GM23338 (cell line): ENCODE measurements at regions not wholly inside any gene's neighbourhood (a gene's known extent, or its start where the extent isn't known, plus 50 kb on each side); places are given as distances from the start of the nearest gene placed in this dataset.

Experiments
- ATAC-seq: fragments of 200-7000 bp; cut with Tn5 transposase; 3 replicates; pipeline ENCODE4 v1.9.1; 2020
- DNase-seq: peaks from one replicate; pipeline ENCODE4 v3.0.0-alpha.2; 2015; ENCODE audit warnings: low spot score
- H2AFZ ChIP-seq: fragments of 200-600 bp; sonication (generic); 2 replicates; pipeline ENCODE4 v1.8.0; 2016; ENCODE audit warnings: antibody characterized with exemption, mild to moderate bottlenecking, moderate library complexity
- H3F3A ChIP-seq: fragments of 200-600 bp; sonication (generic); replicated peaks from 2 replicates; pipeline ENCODE4 v1.8.0; 2017; ENCODE audit warnings: antibody characterized with exemption, mixed run types, low read depth
- H3K27ac ChIP-seq: fragments of 200-600 bp; sonication (generic); 2 replicates; pipeline ENCODE4 v1.6.1; 2016; ENCODE audit warnings: low read depth
- H3K27me3 ChIP-seq: fragments of 200-600 bp; sonication (generic); 2 replicates; pipeline ENCODE4 v1.8.0; 2016; ENCODE audit warnings: mild to moderate bottlenecking, mixed run types, moderate library complexity; ENCODE audit not compliant: insufficient read depth
- H3K36me3 ChIP-seq: fragments of 200-600 bp; sonication (generic); 2 replicates; pipeline ENCODE4 v1.8.0; 2016; ENCODE audit warnings: mild to moderate bottlenecking; ENCODE audit not compliant: insufficient read depth
- H3K4me1 ChIP-seq: fragments of 200-600 bp; sonication (generic); 2 replicates; pipeline ENCODE4 v1.8.0; 2016; ENCODE audit warnings: mild to moderate bottlenecking, moderate library complexity; ENCODE audit not compliant: insufficient read depth
- H3K4me2 ChIP-seq: fragments of 200-600 bp; sonication (generic); 2 replicates; pipeline ENCODE4 v1.7.1; 2017; ENCODE audit warnings: mixed run types
- H3K4me3 ChIP-seq: fragments of 200-600 bp; sonication (generic); 2 replicates; pipeline ENCODE4 v1.6.1; 2016; ENCODE audit warnings: mixed run types
- H3K79me2 ChIP-seq: fragments of 200-600 bp; sonication (generic); replicated peaks from 2 replicates; pipeline ENCODE4 v1.8.0; 2017; ENCODE audit warnings: mild to moderate bottlenecking; ENCODE audit not compliant: insufficient read depth
- H3K9me2 ChIP-seq: fragments of 200-600 bp; sonication (generic); 2 replicates; pipeline ENCODE4 v1.8.0; 2017; ENCODE audit not compliant: insufficient read depth
- H4K20me1 ChIP-seq: fragments of 200-600 bp; sonication (generic); replicated peaks from 2 replicates; pipeline ENCODE4 v1.8.0; 2017; ENCODE audit warnings: mild to moderate bottlenecking; ENCODE audit not compliant: insufficient read depth
- H3K27ac Mint-ChIP-seq: 2 replicates; pipeline ENCODE4 v1.8.0; 2020; ENCODE audit warnings: inconsistent platforms, mild to moderate bottlenecking, moderate library complexity, mixed read lengths
- H3K27me3 Mint-ChIP-seq: 3 replicates; pipeline ENCODE4 v1.8.0; 2022; ENCODE audit warnings: low read depth, mild to moderate bottlenecking, moderate library complexity, mixed read lengths, inconsistent platforms; ENCODE audit not compliant: insufficient read depth, poor library complexity
- H3K36me3 Mint-ChIP-seq: 3 replicates; pipeline ENCODE4 v1.8.0; 2021; ENCODE audit warnings: low read depth, mild to moderate bottlenecking, inconsistent platforms, moderate library complexity, mixed read lengths
- H3K4me1 Mint-ChIP-seq: 3 replicates; pipeline ENCODE4 v1.8.0; 2020; ENCODE audit warnings: mild to moderate bottlenecking, inconsistent platforms, mixed read lengths
- H3K4me3 Mint-ChIP-seq: 3 replicates; pipeline ENCODE4 v1.8.0; 2021; ENCODE audit warnings: moderate library complexity, mild to moderate bottlenecking, inconsistent platforms, mixed read lengths
- H3K9me3 Mint-ChIP-seq: 3 replicates; pipeline ENCODE4 v1.8.0; 2020; ENCODE audit warnings: moderate library complexity, mild to moderate bottlenecking, inconsistent platforms, mixed read lengths
- CREB1 ChIP-seq: fragments of 250-450 bp; sonication (Bioruptor Pico); IDR thresholded peaks from 2 replicates; pipeline ENCODE4 v1.5.0; 2020; ENCODE audit warnings: low read depth, mild to moderate bottlenecking, moderate library complexity
- CTCF ChIP-seq, 2 experiments: fragments of 200-600 bp in 1 of 2; sonication (generic) in 1 of 2; conservative IDR thresholded peaks; 2 replicates each; pipeline versions ENCODE4 v1.5.1 to v1.6.1; 2016 to 2017; ENCODE audit warnings: antibody characterized with exemption in 2 of 2, low read depth in 2 of 2, mild to moderate bottlenecking in 2 of 2, moderate library complexity in 1 of 2
- ETS1 ChIP-seq: IDR thresholded peaks from 2 replicates; pipeline ENCODE4 v1.6.1; 2016; ENCODE audit warnings: antibody characterized with exemption
- EZH2 ChIP-seq: fragments of 200-600 bp; sonication (generic); IDR thresholded peaks from one replicate; pipeline ENCODE4 v1.8.0; 2017; ENCODE audit warnings: antibody characterized with exemption, mild to moderate bottlenecking, low read depth; ENCODE audit not compliant: unreplicated experiment
- EZH2phosphoT487 ChIP-seq: fragments of 200-600 bp; sonication (generic); IDR thresholded peaks from one replicate; pipeline ENCODE4 v1.8.1; 2018; ENCODE audit warnings: antibody characterized with exemption; ENCODE audit not compliant: unreplicated experiment
- JUNB ChIP-seq: IDR thresholded peaks from one replicate; pipeline ENCODE4 v1.6.1; 2016; ENCODE audit warnings: antibody characterized with exemption; ENCODE audit not compliant: unreplicated experiment
- NANOG ChIP-seq: IDR thresholded peaks from 2 replicates; pipeline ENCODE4 v1.6.1; 2016; ENCODE audit warnings: antibody characterized with exemption, borderline replicate concordance
- POLR2AphosphoS5 ChIP-seq: IDR thresholded peaks from 2 replicates; pipeline ENCODE4 v1.6.1; 2016; ENCODE audit warnings: antibody characterized with exemption, low read depth
- STAT1 ChIP-seq: IDR thresholded peaks from one replicate; pipeline ENCODE4 v1.6.1; 2016; ENCODE audit warnings: antibody characterized with exemption; ENCODE audit not compliant: unreplicated experiment
- ZNF114 ChIP-seq: fragments of 250-450 bp; sonication (Bioruptor Pico); IDR thresholded peaks from 2 replicates; pipeline ENCODE4 v1.5.0; 2020; ENCODE audit warnings: mild to moderate bottlenecking, moderate library complexity
- ZNF331 ChIP-seq: fragments of 250-450 bp; sonication (Bioruptor Pico); IDR thresholded peaks from 2 replicates; pipeline ENCODE4 v1.5.0; 2020; ENCODE audit warnings: low read depth, mild to moderate bottlenecking, moderate library complexity
- ZNF462 ChIP-seq: fragments of 250-450 bp; sonication (Bioruptor Pico); IDR thresholded peaks from 2 replicates; pipeline ENCODE4 v1.5.0; 2020; ENCODE audit warnings: mild to moderate bottlenecking, moderate library complexity

- no peak for TF ChIP-seq ZNF462
- TF ChIP-seq EZH2: no peak
- no peak for TF ChIP-seq JUNB
- no peak for TF ChIP-seq CREB1 (CRISPR knock-in tag)
- TF ChIP-seq STAT1: no peak
- TF ChIP-seq CTCF (conservative IDR thresholded peaks at IDR 0.05; ENCODE audit: low read depth in 2 of 2): no peak
- no peak for TF ChIP-seq ZNF331
- TF ChIP-seq EZH2phosphoT487: no peak
- TF ChIP-seq NANOG: no peak
Observed at GRCh38 chr13:50608370-50608769, 235.1 kb downstream of the DLEU7 start (continued).

- no peak overlapping the region for H2AFZ ChIP-seq
- TF ChIP-seq ZNF331 (no peak), ZNF114 (CRISPR knock-in tag) (no peak), ETS1 (no peak), NANOG (no peak), JUNB (no peak), CTCF (conservative IDR thresholded peaks at IDR 0.05; ENCODE audit: low read depth in 2 of 2) (no peak), EZH2 (no peak), POLR2AphosphoS5 (no peak)
Observed at GRCh38 chr13:50609011-50609410, 234.5 kb downstream of the DLEU7 start.

More at GRCh38 chr13:50609011-50609410, 234.5 kb downstream of the DLEU7 start:
- H3K9me3 Mint-ChIP-seq: no peaks in the 10 kb centered on the region
- Histone ChIP-seq H3K9me2 (no peaks in the 10 kb centered on the region), H3K4me1 (no peaks in the 10 kb centered on the region), H4K20me1 (no peaks in the 10 kb centered on the region), H3K4me2 (no peak overlapping the region), H3K79me2 (no peaks in the 10 kb centered on the region), H3K36me3 (no peaks in the 10 kb centered on the region), H3K27me3 (no peaks in the 10 kb centered on the region), H3F3A (no peaks in the 10 kb centered on the region), H3K4me3 (no peak overlapping the region), H3K27ac (no peak overlapping the region)
- H3K27me3 Mint-ChIP-seq: no peaks in the 10 kb centered on the region
- no peak overlapping the region for H3K4me3 Mint-ChIP-seq
- H3K27ac Mint-ChIP-seq: no peak overlapping the region
- no peaks in the 10 kb centered on the region for H3K36me3 Mint-ChIP-seq
- H3K4me1 Mint-ChIP-seq: peaks cover 2% of the 10 kb centered on the region; the same call in 1 of the 3 replicates
- no peak for ATAC-seq
- DNase-seq: no peak
